ENCODE measurements at regions not wholly inside any gene's neighbourhood (a gene's known extent, or its start where the extent isn't known, plus 50 kb on each side); places are given as distances from the start of the nearest gene placed in this dataset.
"Not testable (repeated sequence)": the region's sequence is repeated elsewhere in the genome, so short reads cannot be mapped to it uniquely, and the experiment has no call there.

- DNase-seq (ENCODE audit: low read depth) = no peak
Observed at GRCh38 chr3:64388886-64389285, 163.6 kb upstream of the PRICKLE2 start.

- no peak for DNase-seq (ENCODE audit: low read depth)
Observed at GRCh38 chr3:64387688-64388087, 162.4 kb upstream of the PRICKLE2 start.

- no peak for DNase-seq (ENCODE audit: low read depth)
Observed at GRCh38 chr3:64385277-64385676, 160.0 kb upstream of the PRICKLE2 start.

- no peak for DNase-seq (ENCODE audit: low read depth)
Observed at GRCh38 chr3:64384561-64384960, 159.3 kb upstream of the PRICKLE2 start.

- DNase-seq (ENCODE audit: low read depth) = no peak
Observed at GRCh38 chr3:64382153-64382552, 156.9 kb upstream of the PRICKLE2 start.

DNA sequence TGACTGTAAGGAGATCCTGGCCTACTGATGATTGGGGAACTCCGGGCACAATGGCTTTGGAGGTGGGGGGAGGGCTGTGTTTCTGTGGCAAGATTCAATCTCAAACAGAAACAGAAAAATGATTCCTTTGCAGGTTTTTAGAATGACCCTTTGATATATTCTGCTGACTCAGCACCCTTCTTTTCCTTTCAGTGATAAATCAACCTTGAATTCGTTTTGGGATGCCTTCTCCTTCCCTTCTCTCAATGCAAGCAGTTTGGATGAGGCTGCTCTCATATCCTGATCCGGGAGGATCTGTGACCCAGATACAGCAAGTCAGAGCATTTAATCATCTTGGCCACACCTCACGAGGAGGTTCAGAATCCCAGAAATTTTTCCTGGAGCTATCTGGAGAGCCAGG is 156.1 kb upstream of the PRICKLE2 start:
- no peak for DNase-seq (ENCODE audit: low read depth)

GRCh38 chr3:64380546-64380945 is 155.3 kb upstream of the PRICKLE2 start:
- DNase-seq (ENCODE audit: low read depth) = no peak

- DNase-seq (ENCODE audit: low read depth) = no peak
Observed at GRCh38 chr3:64379221-64379620, 154.0 kb upstream of the PRICKLE2 start.

- no peak for DNase-seq (ENCODE audit: low read depth)
Observed at GRCh38 chr3:64377942-64378341, 152.7 kb upstream of the PRICKLE2 start.

DNA sequence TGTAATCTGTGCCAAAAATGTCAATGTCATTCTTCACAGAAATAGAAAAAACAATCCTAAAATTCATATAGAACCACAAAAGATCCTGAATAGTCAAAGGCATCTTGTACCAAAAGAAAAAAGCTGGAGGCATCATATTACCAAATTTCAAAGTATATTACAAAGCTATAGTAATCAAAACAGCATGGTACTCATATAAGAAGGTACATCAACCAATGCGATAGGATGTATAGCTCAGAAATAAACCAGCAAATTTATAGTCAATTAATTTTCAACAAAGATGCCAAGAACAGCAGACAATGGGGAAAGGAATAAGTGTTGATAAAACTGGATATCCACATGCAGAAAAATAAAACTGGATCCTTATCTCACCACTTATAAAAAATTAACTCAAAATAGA is 150.5 kb upstream of the PRICKLE2 start:
- DNase-seq (ENCODE audit: low read depth) = no peak

GRCh38 chr3:64369390-64369789 is 144.1 kb upstream of the PRICKLE2 start:
- DNase-seq (ENCODE audit: low read depth) = no peak

DNA sequence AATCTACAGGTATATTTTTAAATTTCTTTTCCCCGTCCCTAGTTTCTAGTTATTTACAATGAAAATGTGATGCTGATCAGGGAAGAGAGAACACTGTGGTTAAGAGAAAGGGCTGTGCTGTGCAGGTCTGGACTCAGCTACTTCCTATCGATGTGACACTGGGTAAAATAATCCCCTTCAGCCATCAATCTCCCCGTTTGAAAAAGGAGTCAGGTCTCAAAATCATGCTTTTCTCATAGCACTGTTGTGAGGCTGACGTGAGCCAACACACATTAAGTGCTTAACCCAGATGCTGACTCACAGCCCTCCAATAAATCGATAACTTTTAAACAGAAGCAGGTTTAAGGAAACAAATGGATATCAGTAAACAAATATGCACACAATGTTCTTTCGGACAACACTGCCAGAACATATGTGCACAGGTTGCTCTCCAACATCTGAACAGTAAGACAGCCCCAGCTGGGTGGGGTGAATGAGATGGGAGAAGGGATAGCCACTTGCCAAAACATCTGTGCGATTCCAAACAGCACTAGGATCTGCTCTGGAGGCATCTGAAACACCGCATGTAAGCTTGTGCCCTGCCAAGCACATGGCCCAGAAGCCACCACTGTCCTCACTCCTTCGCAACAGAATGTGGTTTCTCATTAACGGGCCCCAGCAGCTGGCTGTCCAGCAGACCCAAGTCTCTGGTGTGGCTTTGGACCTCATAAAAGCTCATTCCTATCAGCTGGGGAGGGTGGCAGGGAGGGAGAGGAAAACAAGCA is 143.2 kb upstream of the PRICKLE2 start:
- no peak for DNase-seq (ENCODE audit: low read depth)

GRCh38 chr3:64365877-64366276 is 140.6 kb upstream of the PRICKLE2 start:
- no peak for DNase-seq (ENCODE audit: low read depth)

DNA sequence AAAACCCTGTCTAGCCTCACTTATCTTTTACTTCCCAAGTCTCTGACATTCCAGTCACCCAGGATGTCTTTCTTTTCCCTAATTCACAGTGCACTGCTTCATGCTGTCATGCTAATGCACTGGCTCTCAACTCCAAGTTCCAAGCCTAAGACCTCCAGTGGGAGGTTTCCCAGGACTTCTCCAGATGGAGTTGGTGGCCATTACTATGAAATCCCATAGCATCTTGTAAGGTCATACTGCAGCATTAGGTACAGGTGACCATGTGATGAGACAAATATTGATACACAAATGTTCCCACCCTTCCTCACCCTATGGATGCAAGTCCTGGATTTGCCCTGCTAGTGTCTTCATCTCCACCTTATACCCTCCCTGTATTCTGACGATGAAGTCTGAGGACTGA is 138.6 kb upstream of the PRICKLE2 start:
- DNase-seq (ENCODE audit: low read depth) = no peak

- no peak for DNase-seq (ENCODE audit: low read depth)
Observed at GRCh38 chr3:64361962-64362735, 136.9 kb upstream of the PRICKLE2 start.

- DNase-seq (ENCODE audit: low read depth) = not testable (repeated sequence)
Observed at GRCh38 chr3:64361036-64361435, 135.8 kb upstream of the PRICKLE2 start.

- no peak for DNase-seq (ENCODE audit: low read depth)
Observed at GRCh38 chr3:64360280-64360679, 135.0 kb upstream of the PRICKLE2 start.

- DNase-seq (ENCODE audit: low read depth) = no peak
Observed at GRCh38 chr3:64359735-64360134, 134.5 kb upstream of the PRICKLE2 start.

DNA sequence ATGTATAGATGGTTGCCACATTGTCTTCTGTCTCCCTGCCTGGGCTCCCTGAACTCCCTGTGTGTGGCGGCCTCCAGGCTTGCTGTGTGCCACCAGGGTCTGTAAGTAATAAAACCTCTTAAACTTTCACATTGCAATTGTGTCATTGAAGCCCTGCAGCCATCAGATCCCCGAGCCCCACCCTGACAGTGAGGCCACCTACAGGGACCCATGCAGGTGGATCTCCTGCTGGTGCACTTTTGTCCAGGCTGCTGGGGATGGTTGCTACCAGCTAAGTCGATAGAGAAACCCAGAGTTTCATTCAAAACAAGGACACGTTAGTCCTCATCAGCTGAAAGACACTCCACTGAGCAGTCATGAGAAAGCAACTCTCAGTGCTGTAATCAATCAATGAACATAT is 133.6 kb upstream of the PRICKLE2 start:
- DNase-seq (ENCODE audit: low read depth) = no peak

GRCh38 chr3:64358176-64358575 is 132.9 kb upstream of the PRICKLE2 start:
- DNase-seq (ENCODE audit: low read depth) = no peak

DNA sequence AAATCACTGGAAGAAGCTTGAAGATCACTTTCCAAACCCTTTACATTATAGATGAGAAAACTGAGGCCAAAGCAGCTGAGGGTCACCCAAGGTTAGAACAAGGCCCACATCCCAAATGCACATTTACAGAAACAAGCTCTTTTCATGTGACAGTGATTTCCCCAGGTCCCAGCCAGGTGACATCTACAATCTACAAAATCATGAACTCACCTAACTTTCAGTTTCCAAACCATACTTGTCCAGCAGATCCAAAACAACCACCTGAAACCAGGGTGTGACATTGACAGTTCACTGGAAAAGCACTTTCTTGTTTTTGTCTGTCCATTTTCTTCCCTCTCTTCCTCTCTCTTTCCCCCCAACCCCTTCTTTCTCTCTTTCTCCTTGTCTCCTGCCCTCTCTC is 132.2 kb upstream of the PRICKLE2 start:
- no peak for DNase-seq (ENCODE audit: low read depth)

DNA sequence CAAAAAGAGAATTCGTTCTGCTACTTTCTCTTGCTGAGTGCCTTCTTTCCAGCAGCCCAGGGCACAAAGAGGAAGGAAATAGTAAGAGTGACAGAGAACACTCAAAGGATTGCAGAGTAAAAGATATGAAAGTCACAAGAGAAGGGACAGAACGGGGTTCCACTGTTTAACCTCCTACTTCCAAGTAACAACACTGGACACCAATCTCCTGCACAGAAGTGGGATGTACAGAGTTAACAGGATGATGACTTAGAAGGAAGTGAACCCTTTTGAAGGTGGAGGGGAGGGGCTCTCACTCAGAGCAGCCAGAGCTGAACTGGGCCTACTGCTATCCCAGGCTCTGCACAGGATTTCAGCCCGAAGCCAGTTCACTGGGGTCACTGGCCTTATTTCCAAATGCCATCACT is 130.1 kb upstream of the PRICKLE2 start:
- no peak for DNase-seq (ENCODE audit: low read depth)

DNA sequence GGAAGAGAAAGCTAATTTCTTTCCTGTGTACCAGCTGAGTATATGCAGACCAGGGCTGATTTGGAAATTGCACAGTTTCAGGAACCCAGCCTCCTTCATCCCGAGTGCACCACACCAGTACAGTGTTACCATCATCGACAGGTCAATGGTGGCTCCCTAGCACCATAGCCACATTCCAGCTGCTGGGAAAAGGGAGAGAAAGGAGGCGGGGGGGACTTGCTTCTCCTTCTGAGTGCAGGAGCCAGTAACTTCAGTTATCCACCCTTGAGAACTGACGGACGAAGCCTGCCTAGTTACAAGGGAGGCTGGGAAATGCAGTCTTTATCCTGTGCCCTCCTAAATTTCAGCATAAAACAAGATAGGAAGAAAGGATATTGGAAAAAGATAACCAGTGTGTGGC is 129.7 kb upstream of the PRICKLE2 start:
- no peak for DNase-seq (ENCODE audit: low read depth)

GRCh38 chr3:64354221-64354620 is 129.0 kb upstream of the PRICKLE2 start:
- no peak for DNase-seq (ENCODE audit: low read depth)

Measured in CMK (cell line).